GM18951 (cell line): ENCODE measurements at regions not wholly inside any gene's neighbourhood (a gene's known extent, or its start where the extent isn't known, plus 50 kb on each side); places are given as distances from the start of the nearest gene placed in this dataset.

Experiments
- POLR2A ChIP-seq: IDR thresholded peaks from 4 replicates; pipeline ENCODE4 v1.6.1; 2011; ENCODE audit warnings: mild to moderate bottlenecking; ENCODE audit not compliant: insufficient read length, insufficient read depth; ENCODE audit errors: extremely low read depth
- in situ Hi-C: fragments of 300-500 bp; cut with MboI; formaldehyde crosslinking; loops from one replicate; pipeline ENCODE4 v1.12.0; 2022; ENCODE audit warnings: low sequenced_read_pairs, mixed read lengths, inconsistent platforms; ENCODE audit not compliant: unreplicated experiment

- no peak for TF ChIP-seq POLR2A
- in situ Hi-C loops, result no loop called here
These were observed 81.7 kb upstream of the DOCK9 start for GRCh38 chr13:99059498-99060075.

- in situ Hi-C loops, result no loop called here
- TF ChIP-seq POLR2A, result no peak
These were observed 83.5 kb upstream of the DOCK9 start for GRCh38 chr13:99061411-99061810.

- in situ Hi-C loops, result no loop called here
- TF ChIP-seq POLR2A, result no peak
These were observed 84.7 kb upstream of the DOCK9 start for GRCh38 chr13:99062593-99062992.

GRCh38 chr13:99063178-99063577, 85.3 kb upstream of the DOCK9 start:
- no peak for TF ChIP-seq POLR2A
- in situ Hi-C loops, result no loop called here

GRCh38 chr13:99063952-99064351, 86.1 kb upstream of the DOCK9 start:
- in situ Hi-C loops, result no loop called here
- no peak for TF ChIP-seq POLR2A

- no peak for TF ChIP-seq POLR2A
- in situ Hi-C loops, result no loop called here
These were observed 86.9 kb upstream of the DOCK9 start for GRCh38 chr13:99064624-99065234.

- no peak for TF ChIP-seq POLR2A
These were observed 87.6 kb upstream of the DOCK9 start for GRCh38 chr13:99065235-99066015.

GRCh38 chr13:99066219-99066618, 88.4 kb upstream of the DOCK9 start:
- in situ Hi-C loops, result no loop called here
- no peak for TF ChIP-seq POLR2A

More at GRCh38 chr13:99065235-99066015, 87.6 kb upstream of the DOCK9 start:
- in situ Hi-C loops, result no loop called here

GRCh38 chr13:99067159-99067985, 89.5 kb upstream of the DOCK9 start:
- no peak for TF ChIP-seq POLR2A
- in situ Hi-C loops, result no loop called here

GRCh38 chr13:99071211-99071610, 93.3 kb upstream of the DOCK9 start:
- in situ Hi-C loops, result no loop called here
- no peak for TF ChIP-seq POLR2A

- in situ Hi-C loops, result no loop called here
- no peak for TF ChIP-seq POLR2A
These were observed 93.8 kb upstream of the DOCK9 start for GRCh38 chr13:99071666-99072065.

- in situ Hi-C loops, result no loop called here
- no peak for TF ChIP-seq POLR2A
These were observed 94.5 kb upstream of the DOCK9 start for GRCh38 chr13:99072356-99072755.

- in situ Hi-C loops, result no loop called here
- TF ChIP-seq POLR2A, result no peak
These were observed 95.1 kb upstream of the DOCK9 start for GRCh38 chr13:99072941-99073340.
